ENCODE measurements at regions not wholly inside any gene's neighbourhood (a gene's known extent, or its start where the extent isn't known, plus 50 kb on each side); places are given as distances from the start of the nearest gene placed in this dataset.
"Not testable (repeated sequence)": the region's sequence is repeated elsewhere in the genome, so short reads cannot be mapped to it uniquely, and the experiment has no call there.

DNA sequence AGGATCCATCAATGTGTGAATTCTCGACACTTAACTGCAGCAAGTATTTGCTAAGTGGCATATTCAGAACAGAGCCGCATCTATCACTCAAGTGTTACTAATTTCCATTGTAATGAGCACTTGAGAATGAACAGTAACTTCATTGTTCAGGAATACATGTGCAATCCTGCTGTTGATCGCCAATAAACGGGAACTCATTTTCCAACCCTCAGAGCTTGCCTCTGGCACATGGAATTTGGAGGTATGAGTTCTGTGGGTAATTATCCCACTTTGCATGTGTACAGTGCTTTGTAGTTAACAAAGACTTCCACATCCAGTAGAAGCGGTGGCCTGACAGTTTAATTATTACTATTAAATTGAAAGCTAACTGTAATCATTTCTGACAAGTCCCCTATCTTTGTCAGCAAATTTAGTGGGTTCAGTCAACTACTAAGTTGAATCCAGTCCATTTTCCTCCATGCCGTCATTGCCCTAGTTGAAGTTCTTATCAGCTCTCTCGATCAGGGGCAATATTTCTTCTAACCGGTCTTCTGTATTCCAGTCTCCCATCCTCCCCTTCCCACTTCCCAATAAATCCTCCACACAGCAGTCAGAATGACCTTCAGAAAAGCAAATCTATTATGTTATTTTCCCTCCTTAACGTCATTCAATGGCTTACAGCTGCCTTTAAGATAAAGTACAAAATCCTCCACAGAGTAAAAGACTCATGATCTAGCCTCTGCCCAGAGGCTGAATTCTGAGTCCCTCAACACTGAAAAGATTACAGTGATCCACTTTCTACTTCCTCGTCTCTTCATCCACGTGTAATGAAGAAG, 62.4 kb upstream of the GBA3 start:
- not testable (repeated sequence) for DNase-seq

DNA sequence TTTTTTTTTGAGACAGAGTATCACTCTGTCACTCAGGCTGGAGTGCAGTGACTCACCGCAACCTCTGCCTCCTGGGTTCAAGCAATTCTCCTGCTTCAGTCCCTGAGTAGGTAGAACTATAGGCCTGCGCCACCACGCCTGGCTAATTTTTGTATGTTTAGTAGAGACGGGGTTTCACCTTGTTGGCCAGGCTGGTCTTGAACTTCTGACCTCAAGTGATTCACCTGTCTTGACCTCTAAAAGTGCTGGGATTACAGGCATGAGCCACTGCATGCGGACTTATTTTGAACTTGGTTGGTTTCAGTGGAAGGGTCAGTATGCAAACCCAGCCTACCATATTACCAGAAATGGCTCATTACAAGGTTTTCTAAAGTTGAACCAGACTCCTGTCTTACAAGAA, 61.6 kb upstream of the GBA3 start:
- not testable (repeated sequence) for DNase-seq

DNA sequence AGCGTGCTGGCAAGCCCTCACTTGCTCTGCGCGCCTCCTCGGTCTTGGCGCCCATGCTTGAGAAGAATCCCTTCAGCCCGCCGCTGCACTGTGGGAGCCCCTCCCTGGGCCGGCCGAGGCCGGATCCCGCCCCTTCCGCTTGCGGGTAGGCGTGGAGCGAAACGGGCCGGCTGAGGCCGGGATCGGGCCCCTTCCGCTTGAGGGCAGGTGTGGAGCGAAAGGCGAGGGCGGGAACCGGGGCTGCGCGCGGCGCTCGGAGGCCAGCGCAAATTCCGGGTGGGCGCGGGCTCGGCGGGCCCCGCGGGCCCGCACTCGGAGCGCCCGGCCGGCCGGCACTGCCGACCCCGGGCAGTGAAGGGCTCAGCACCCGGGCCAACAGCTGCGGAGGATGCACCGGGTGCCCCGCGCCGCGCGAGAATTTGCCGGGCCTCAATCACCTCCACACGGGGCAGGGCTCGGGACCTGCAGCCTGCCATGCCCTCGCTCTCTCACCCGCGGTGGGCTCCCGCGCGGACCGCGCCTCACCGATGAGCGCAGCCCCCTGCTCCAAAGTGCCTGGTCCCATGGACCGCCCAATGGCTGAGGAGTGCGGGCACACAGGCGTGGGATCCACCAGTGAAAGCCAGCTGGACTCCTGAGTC, 58.1 kb upstream of the GBA3 start:
- peak in 1 of 5 donors; percentile 4 for DNase-seq

DNA sequence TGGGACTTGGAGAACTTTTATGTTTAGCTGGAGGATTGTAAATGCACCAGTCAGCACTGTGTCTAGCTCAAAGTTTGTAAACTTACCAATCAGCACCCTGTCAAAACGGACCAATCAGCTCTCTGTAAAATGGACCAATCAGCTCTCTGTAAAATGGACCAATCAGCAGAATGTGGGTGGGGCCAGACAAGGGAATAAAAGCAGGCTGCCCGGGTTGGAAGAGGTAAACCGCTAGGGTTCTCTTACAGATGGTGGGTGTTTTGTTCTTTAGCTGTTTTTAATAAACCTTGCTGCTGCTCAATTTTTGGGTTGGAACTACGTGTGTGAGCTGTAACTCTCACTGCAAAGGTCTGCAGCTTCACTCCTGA, 57.6 kb upstream of the GBA3 start:
- DNase-seq: not testable (repeated sequence)

DNA sequence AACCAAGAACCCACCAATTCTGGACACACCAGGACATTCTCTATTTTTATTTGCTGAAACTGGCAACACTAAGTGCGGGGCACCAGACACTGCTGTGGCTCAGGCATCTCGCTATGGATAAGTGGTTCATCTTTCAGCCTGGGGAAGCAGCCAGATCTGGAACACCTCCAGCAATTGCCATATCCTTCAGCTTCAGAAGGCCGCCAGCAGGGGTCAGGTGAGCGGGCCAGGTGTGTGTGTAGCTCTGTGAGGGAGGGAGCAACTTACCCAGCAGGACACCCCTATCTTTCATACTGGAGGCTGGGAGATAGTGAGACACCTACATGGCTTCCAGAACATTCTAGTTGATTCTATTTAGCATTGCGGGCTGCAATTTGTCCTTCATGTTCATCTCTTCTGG, 57.0 kb upstream of the GBA3 start:
- no peak for DNase-seq

DNA sequence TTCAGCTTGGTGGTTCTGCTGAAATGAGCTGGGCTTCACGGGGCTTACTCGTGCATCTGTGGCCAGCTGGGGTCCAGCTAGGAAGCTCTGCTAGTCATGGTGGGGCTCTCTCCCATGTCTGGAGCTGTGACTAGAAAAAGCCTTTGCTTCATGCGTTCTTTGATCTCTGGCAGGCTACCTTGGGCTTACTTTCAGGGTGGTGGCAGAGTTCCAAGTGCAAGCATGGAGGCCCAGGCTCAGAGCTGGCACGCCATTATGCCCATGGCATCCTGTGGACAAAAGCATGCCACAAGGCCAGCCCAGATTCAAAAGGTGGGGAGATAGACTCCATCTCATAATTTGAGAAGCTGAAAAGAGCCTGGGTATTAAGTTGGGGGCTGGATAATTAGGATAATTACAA, 55.4 kb upstream of the GBA3 start:
- no peak for DNase-seq

Measured in T-helper 1 cell (primary cell).